Upper lobe of left lung (tissue), 4 donors: ENCODE measurements at regions not wholly inside any gene's neighbourhood (a gene's known extent, or its start where the extent isn't known, plus 50 kb on each side); places are given as distances from the start of the nearest gene placed in this dataset.

Experiments used
- POLR2A ChIP-seq, 4 donors: fragments of 450-650 bp; IDR thresholded peaks; one replicate each; pipeline ENCODE4 v1.5.1; 2016 to 2017; ENCODE audit warnings: antibody characterized with exemption in 4 of 4, mild to moderate bottlenecking in 2 of 4
- POLR2AphosphoS5 ChIP-seq, 2 donors: sonication (generic); formaldehyde crosslinking; IDR thresholded peaks; one replicate each; pipeline ENCODE4 v1.5.1; 2017; ENCODE audit warnings: antibody characterized with exemption in 2 of 2
- TF ChIP-seq, protein P1 (sequence below), 6 experiments: fragments of 450-650 bp in 4 of 6; fragments of 200-600 bp in 2 of 6; sonication (generic) in 2 of 6; IDR thresholded peaks; one replicate each; pipeline ENCODE4 v1.5.1; 2016 to 2019; ENCODE audit warnings: antibody characterized with exemption in 6 of 6

DNA sequence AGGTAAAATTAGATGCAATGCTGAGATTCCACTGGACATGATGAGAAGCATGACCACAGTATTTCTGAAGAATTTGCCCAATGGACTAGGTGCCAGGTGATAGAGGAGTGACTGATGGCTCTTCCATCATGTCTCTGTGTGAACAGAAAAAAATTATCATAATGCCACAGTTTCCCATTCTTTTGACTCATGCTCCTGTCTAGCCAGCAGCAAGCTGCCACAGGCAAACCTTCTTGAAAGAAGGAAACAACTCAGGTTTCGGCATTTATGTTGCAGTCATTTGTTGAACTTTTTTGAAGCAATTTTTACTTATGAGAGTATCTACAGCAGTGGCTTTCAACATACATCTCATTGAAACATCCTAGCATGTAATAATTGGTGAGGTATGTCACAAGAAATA, 284.8 kb upstream of the CD180 start:
- TF ChIP-seq POLR2A (IDR thresholded peaks at IDR 0.05) (no peak), POLR2AphosphoS5 (IDR thresholded peaks at IDR 0.05) (no peak)
- TF ChIP-seq, protein P1, sequence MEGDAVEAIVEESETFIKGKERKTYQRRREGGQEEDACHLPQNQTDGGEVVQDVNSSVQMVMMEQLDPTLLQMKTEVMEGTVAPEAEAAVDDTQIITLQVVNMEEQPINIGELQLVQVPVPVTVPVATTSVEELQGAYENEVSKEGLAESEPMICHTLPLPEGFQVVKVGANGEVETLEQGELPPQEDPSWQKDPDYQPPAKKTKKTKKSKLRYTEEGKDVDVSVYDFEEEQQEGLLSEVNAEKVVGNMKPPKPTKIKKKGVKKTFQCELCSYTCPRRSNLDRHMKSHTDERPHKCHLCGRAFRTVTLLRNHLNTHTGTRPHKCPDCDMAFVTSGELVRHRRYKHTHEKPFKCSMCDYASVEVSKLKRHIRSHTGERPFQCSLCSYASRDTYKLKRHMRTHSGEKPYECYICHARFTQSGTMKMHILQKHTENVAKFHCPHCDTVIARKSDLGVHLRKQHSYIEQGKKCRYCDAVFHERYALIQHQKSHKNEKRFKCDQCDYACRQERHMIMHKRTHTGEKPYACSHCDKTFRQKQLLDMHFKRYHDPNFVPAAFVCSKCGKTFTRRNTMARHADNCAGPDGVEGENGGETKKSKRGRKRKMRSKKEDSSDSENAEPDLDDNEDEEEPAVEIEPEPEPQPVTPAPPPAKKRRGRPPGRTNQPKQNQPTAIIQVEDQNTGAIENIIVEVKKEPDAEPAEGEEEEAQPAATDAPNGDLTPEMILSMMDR (IDR thresholded peaks at IDR 0.05): no peak
